Neural progenitor cell (in vitro differentiated cells): ENCODE measurements at regions not wholly inside any gene's neighbourhood (a gene's known extent, or its start where the extent isn't known, plus 50 kb on each side); places are given as distances from the start of the nearest gene placed in this dataset.

Source experiments
- DNase-seq: peaks from one replicate; pipeline ENCODE4 v3.0.0-alpha.2; 2016; ENCODE audit warnings: low spot score
- H2AFZ ChIP-seq: fragments of 200-600 bp; sonication (generic); replicated peaks from 2 replicates; pipeline ENCODE4 v1.6.1; 2016; ENCODE audit warnings: antibody characterized with exemption
- H3F3A ChIP-seq: fragments of 200-600 bp; sonication (generic); 2 replicates; pipeline ENCODE4 v1.6.1; 2016; ENCODE audit warnings: antibody characterized with exemption, low read depth
- H3K27ac ChIP-seq: fragments of 200-600 bp; sonication (generic); 2 replicates; pipeline ENCODE4 v1.5.1; 2016; ENCODE audit warnings: mild to moderate bottlenecking
- H3K27me3 ChIP-seq: fragments of 200-600 bp; sonication (generic); 2 replicates; pipeline ENCODE4 v1.6.1; 2016; ENCODE audit warnings: mild to moderate bottlenecking, moderate library complexity
- H3K36me3 ChIP-seq: fragments of 200-600 bp; sonication (generic); 2 replicates; pipeline ENCODE4 v1.5.1; 2016
- H3K4me1 ChIP-seq: fragments of 200-600 bp; sonication (generic); 2 replicates; pipeline ENCODE4 v1.6.1; 2016; ENCODE audit warnings: mixed run types
- H3K4me2 ChIP-seq: fragments of 200-600 bp; sonication (generic); 2 replicates; pipeline ENCODE4 v1.6.1; 2016
- H3K4me3 ChIP-seq: fragments of 200-600 bp; sonication (generic); 2 replicates; pipeline ENCODE4 v1.5.1; 2016
- H3K79me2 ChIP-seq: fragments of 200-600 bp; sonication (generic); 2 replicates; pipeline ENCODE4 v1.6.1; 2016; ENCODE audit warnings: low read depth
- H3K9ac ChIP-seq: fragments of 200-600 bp; sonication (generic); 2 replicates; pipeline ENCODE4 v1.6.1; 2016
- H3K9me3 ChIP-seq: fragments of 200-600 bp; sonication (generic); 2 replicates; pipeline ENCODE4 v1.5.1; 2016; ENCODE audit warnings: low read depth
- H4K20me1 ChIP-seq: fragments of 200-600 bp; sonication (generic); 2 replicates; pipeline ENCODE4 v1.6.1; 2016; ENCODE audit warnings: low read depth
- H3K27ac Mint-ChIP-seq: 3 replicates; pipeline ENCODE4 v1.8.0; 2021; ENCODE audit warnings: mixed read lengths
- H3K27me3 Mint-ChIP-seq: 2 replicates; pipeline ENCODE4 v1.8.0; 2022; ENCODE audit warnings: low read depth, mild to moderate bottlenecking, inconsistent platforms, moderate library complexity, mixed read lengths; ENCODE audit not compliant: insufficient read depth
- H3K36me3 Mint-ChIP-seq: 3 replicates; pipeline ENCODE4 v1.8.0; 2021; ENCODE audit warnings: mixed read lengths
- H3K4me1 Mint-ChIP-seq: 3 replicates; pipeline ENCODE4 v1.8.0; 2021; ENCODE audit warnings: mixed read lengths
- H3K4me3 Mint-ChIP-seq: 3 replicates; pipeline ENCODE4 v1.8.0; 2021; ENCODE audit warnings: mild to moderate bottlenecking, moderate library complexity, mixed read lengths
- H3K9me3 Mint-ChIP-seq: 3 replicates; pipeline ENCODE4 v1.8.0; 2020; ENCODE audit warnings: mixed read lengths
- EZH2 ChIP-seq: fragments of 200-600 bp; sonication (generic); IDR thresholded peaks from 2 replicates; pipeline ENCODE4 v1.6.1; 2017; ENCODE audit warnings: antibody characterized with exemption, mild to moderate bottlenecking, moderate library complexity
- EZH2phosphoT487 ChIP-seq: fragments of 200-600 bp; sonication (generic); IDR thresholded peaks from 2 replicates; pipeline ENCODE4 v1.6.1; 2017; ENCODE audit warnings: antibody characterized with exemption
- TF ChIP-seq, protein P1 (sequence below): fragments of 200-600 bp; sonication (generic); IDR thresholded peaks from 2 replicates; pipeline ENCODE4 v1.5.1; 2017; ENCODE audit warnings: antibody characterized with exemption, mild to moderate bottlenecking

DNA sequence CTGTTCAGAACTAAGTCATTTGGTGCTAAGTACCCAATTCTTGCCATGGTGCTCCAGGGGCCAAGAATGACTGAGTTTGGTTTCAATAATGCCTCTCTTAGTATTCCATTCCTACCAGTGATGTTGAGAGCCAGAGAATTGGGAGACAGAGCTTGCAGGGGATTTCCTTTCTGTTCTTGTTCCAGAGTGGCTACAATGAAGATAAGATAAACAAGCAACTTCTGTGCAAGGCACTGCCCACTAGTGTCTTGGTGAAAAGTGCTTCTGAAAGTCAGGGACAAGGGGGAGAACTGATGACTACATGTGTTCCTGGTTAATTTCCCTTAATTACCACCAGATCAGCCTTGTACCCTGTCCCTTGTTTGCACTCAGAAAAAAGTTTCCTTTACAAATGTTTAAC lies 421.6 kb downstream of the BCKDHB start:
- Histone ChIP-seq H3K36me3 (no peaks in the 10 kb centered on the region), H3K4me2 (no peak overlapping the region), H3K9me3 (no peaks in the 10 kb centered on the region), H3K27ac (no peak overlapping the region), H3K9ac (no peak overlapping the region), H3F3A (no peaks in the 10 kb centered on the region), H4K20me1 (no peaks in the 10 kb centered on the region), H3K4me3 (no peak overlapping the region), H2AFZ (no peak overlapping the region), H3K4me1 (peaks cover 7% of the 10 kb centered on the region), H3K79me2 (no peaks in the 10 kb centered on the region), H3K27me3 (no peaks in the 10 kb centered on the region)
- Mint-ChIP-seq H3K4me3 (no peak overlapping the region), H3K27me3 (peaks cover 2% of the 10 kb centered on the region), H3K4me1 (peaks cover 12% of the 10 kb centered on the region), H3K27ac (no peak overlapping the region), H3K9me3 (peaks cover 2% of the 10 kb centered on the region), H3K36me3 (no peaks in the 10 kb centered on the region)
- TF ChIP-seq, protein P1, sequence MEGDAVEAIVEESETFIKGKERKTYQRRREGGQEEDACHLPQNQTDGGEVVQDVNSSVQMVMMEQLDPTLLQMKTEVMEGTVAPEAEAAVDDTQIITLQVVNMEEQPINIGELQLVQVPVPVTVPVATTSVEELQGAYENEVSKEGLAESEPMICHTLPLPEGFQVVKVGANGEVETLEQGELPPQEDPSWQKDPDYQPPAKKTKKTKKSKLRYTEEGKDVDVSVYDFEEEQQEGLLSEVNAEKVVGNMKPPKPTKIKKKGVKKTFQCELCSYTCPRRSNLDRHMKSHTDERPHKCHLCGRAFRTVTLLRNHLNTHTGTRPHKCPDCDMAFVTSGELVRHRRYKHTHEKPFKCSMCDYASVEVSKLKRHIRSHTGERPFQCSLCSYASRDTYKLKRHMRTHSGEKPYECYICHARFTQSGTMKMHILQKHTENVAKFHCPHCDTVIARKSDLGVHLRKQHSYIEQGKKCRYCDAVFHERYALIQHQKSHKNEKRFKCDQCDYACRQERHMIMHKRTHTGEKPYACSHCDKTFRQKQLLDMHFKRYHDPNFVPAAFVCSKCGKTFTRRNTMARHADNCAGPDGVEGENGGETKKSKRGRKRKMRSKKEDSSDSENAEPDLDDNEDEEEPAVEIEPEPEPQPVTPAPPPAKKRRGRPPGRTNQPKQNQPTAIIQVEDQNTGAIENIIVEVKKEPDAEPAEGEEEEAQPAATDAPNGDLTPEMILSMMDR, result no peak
- TF ChIP-seq EZH2 (no peak), EZH2phosphoT487 (no peak)
- no peak for DNase-seq

DNA sequence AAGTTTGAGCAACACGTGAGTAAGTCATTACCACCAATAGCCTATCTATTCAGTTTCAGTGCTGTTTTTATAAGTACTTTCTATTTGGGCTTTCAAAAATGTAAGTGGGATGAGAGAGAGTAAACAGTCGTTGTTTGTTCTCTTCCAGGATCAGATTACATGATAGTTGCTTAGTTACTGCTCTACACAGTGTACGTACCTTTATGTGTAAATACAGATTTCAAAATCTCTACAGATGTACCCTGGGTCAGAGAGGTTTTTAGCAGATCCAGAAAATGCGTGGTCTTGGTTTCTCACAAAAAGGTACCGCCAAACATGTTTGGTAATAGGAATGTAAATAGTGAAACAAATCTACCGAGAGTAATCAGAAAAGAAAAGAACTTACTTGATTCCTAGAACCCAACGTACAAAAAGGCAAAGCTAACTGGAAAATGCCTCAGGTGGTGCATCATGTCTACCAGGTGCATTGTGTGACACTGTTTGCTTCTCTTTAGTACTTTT lies 421.1 kb downstream of the BCKDHB start:
- Mint-ChIP-seq H3K9me3 (peaks cover 2% of the 10 kb centered on the region), H3K27me3 (peaks cover 2% of the 10 kb centered on the region), H3K4me3 (no peak overlapping the region), H3K27ac (no peak overlapping the region), H3K36me3 (no peaks in the 10 kb centered on the region), H3K4me1 (peaks cover 18% of the 10 kb centered on the region)
- H4K20me1 ChIP-seq, result no peaks in the 10 kb centered on the region
- no peaks in the 10 kb centered on the region for H3K79me2 ChIP-seq
- H3K4me2 ChIP-seq, result no peak overlapping the region
- H2AFZ ChIP-seq, result peak overlapping the region; percentile 44
- DNase-seq, result no peak
- no peaks in the 10 kb centered on the region for H3K36me3 ChIP-seq
- H3K27me3 ChIP-seq, result no peaks in the 10 kb centered on the region
- TF ChIP-seq, protein P1, result no peak
- TF ChIP-seq EZH2phosphoT487 (no peak), EZH2 (no peak)
- H3K9me3 ChIP-seq, result no peaks in the 10 kb centered on the region
- peaks cover 7% of the 10 kb centered on the region for H3K4me1 ChIP-seq
- no peak overlapping the region for H3K9ac ChIP-seq
- no peak overlapping the region for H3K4me3 ChIP-seq
- no peak overlapping the region for H3K27ac ChIP-seq
- H3F3A ChIP-seq, result no peaks in the 10 kb centered on the region

DNA sequence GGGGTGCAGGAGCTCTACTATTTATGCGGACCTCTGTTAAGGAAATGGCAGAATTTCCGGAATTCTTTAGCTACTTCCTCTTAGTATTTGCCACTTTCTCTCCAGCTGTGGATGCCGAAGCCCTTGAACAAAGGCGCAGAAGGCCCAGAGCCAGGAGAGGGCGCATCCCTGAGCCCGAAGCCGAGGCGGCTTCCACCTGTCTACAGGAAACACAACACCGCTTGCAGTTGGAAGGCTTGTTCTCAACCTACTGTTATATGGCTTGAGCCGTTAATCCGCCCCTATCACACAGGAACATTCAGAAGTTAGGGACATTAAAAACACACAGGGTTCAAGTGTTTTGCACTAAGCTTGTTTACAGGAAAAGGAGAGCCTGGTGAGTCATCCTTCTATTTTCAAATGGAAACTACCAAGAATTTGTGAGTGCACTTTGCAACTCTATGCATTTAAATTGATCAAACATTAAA lies 417.1 kb downstream of the BCKDHB start:
- no peaks in the 10 kb centered on the region for H3K36me3 Mint-ChIP-seq
- DNase-seq, result peak; percentile 81
- no peaks in the 10 kb centered on the region for H3K9me3 ChIP-seq
- no peak overlapping the region for H3K4me2 ChIP-seq
- TF ChIP-seq, protein P1, result peak; percentile 61
- TF ChIP-seq EZH2phosphoT487 (no peak), EZH2 (no peak)
- peak overlapping the region; percentile 86 for H2AFZ ChIP-seq
- H3K4me1 Mint-ChIP-seq, result peaks cover 25% of the 10 kb centered on the region
- no peaks in the 10 kb centered on the region for H3K79me2 ChIP-seq
- H3K4me3 Mint-ChIP-seq, result no peak overlapping the region
- H3K9me3 Mint-ChIP-seq, result no peaks in the 10 kb centered on the region
- H4K20me1 ChIP-seq, result no peaks in the 10 kb centered on the region
- no peak overlapping the region for H3K4me3 ChIP-seq
- H3K36me3 ChIP-seq, result no peaks in the 10 kb centered on the region
- H3K27me3 ChIP-seq, result no peaks in the 10 kb centered on the region
- no peak overlapping the region for H3K9ac ChIP-seq
- peaks cover 2% of the 10 kb centered on the region for H3K27me3 Mint-ChIP-seq
- H3K27ac ChIP-seq, result no peak overlapping the region
- peaks cover 7% of the 10 kb centered on the region for H3K4me1 ChIP-seq
- H3F3A ChIP-seq, result no peaks in the 10 kb centered on the region
- H3K27ac Mint-ChIP-seq, result peak overlapping the region; percentile 61
